SK-N-MC (cell line): ENCODE measurements at regions not wholly inside any gene's neighbourhood (a gene's known extent, or its start where the extent isn't known, plus 50 kb on each side); places are given as distances from the start of the nearest gene placed in this dataset.

Experiments used
- EZH2 ChIP-seq: fragments of 200-600 bp; sonication (generic); IDR thresholded peaks from one replicate; pipeline ENCODE4 v1.6.1; 2017; ENCODE audit warnings: antibody characterized with exemption
- POLR2AphosphoS5 ChIP-seq: IDR thresholded peaks from 2 replicates; pipeline ENCODE4 v1.6.1; 2012; ENCODE audit warnings: mild to moderate bottlenecking, low read depth, low read length, borderline replicate concordance

DNA sequence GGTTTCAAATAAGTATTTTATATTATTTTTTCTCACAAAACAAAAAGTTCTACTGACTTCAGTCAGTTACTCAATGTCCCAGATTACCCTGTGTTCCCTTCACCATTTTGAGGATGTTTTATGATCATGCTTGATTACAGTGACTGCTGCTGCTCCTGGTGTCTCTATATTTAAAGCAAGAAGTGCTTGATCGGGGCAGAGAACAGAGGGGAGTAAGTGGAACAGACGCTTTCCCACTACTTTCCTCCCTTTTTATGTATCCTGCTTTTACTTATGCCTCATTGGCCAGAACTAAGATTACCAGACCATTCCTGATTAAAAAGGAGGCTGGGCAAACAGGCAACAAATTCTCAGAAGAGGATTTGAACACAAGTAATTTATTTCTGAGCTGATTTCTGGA lies 612.1 kb downstream of the VGLL3 start:
- TF ChIP-seq EZH2 (no peak), POLR2AphosphoS5 (no peak)
